ENCODE measurements at regions not wholly inside any gene's neighbourhood (a gene's known extent, or its start where the extent isn't known, plus 50 kb on each side); places are given as distances from the start of the nearest gene placed in this dataset.

DNA sequence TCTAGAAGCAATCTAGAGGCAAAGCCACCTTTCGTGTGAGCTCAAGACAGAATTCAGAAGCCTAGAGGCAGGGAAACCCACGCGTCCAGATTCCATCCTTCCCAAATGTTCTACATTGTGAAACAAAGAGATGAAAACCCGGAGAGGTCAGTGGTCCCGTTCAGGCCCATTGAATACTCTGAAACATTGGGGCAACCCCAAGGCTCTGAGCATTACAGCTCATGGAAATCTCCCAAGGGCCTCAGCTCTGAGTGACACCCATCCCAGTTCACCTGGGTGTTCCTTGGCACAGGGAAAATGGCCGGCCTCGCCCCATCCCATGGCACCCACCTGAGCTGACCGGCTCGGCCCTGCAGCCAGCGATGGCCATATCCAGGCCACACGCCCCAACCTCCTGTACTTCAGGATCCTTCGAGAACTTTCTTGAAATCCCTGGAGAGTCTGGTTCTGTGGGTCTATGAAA is 128.6 kb upstream of the FGF3 start:
- peak; percentile 62 for DNase-seq
- Histone ChIP-seq H3K27ac (no peak overlapping the region), H3K4me1 (no peaks in the 10 kb centered on the region), H3K9me3 (peaks cover 0 to 16% (median 7%) of the 10 kb centered on the region in 8 donors), H3K36me3 (no peaks in the 10 kb centered on the region), H3K27me3 (replicated peaks in 1 of 7) (peaks cover 0 to 80% (median 0%) of the 10 kb centered on the region in 7 donors), H3K4me3 (no peak overlapping the region)
- WGBS, 5 donors, result 84 to 92% (median 90%) methylated on average over 12 of the region's 12 CpGs
- TF ChIP-seq POLR2A (IDR thresholded peaks at IDR 0.05) (no peak), POLR2AphosphoS5 (IDR thresholded peaks at IDR 0.05) (no peak)
- TF ChIP-seq, protein P1, sequence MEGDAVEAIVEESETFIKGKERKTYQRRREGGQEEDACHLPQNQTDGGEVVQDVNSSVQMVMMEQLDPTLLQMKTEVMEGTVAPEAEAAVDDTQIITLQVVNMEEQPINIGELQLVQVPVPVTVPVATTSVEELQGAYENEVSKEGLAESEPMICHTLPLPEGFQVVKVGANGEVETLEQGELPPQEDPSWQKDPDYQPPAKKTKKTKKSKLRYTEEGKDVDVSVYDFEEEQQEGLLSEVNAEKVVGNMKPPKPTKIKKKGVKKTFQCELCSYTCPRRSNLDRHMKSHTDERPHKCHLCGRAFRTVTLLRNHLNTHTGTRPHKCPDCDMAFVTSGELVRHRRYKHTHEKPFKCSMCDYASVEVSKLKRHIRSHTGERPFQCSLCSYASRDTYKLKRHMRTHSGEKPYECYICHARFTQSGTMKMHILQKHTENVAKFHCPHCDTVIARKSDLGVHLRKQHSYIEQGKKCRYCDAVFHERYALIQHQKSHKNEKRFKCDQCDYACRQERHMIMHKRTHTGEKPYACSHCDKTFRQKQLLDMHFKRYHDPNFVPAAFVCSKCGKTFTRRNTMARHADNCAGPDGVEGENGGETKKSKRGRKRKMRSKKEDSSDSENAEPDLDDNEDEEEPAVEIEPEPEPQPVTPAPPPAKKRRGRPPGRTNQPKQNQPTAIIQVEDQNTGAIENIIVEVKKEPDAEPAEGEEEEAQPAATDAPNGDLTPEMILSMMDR (IDR thresholded peaks at IDR 0.05 in 8 of 11, conservative IDR thresholded peaks at IDR 0.05 in 3 of 11), result no peak
- intact Hi-C loops (cut with DNase I; ENCODE audit: low total_unique reads), result no loop called here

DNA sequence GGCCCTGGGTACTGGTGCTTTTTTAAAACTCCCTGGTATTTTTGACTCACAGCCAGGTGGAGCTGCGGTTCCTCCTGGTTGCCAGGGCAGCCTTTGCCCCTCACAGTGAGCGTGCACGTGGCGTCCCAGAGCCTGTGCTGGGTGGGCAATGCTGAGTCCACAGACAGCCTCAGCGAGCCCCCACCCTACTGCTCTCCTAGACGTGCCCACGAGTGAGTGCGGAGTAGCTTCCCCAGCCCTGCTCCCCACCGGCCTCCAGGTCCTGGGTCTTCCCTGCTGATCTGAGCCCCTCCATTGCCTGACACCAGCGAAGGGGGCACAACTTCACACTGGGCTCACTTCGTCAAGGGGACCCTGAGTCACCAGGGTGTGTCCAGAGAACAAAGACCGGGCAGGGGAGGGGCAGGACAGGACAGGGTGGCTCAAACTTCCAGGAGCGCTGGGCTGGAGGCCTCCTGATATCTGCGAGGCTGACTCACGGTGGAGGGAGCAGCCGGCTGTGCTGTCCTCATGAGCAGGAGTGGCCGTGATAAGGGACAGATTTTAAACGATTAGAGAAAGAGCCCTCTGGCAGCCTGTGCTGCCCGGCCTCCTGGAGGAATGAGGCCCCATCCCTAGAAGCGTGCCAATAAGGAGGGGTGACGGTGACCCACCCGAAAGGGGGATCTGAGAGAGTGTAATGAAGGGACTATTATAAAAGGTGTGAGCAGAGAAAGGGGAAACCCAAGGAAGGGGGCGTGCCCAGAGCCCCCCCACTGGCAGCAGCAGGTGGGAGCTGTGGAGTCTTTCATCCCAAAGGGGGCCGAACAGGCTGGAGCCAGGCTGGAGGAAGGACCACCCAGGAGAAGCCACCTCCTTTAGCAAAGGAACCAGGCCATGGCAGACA is 129.3 kb upstream of the FGF3 start:
- WGBS, 5 donors, result 55 to 62% (median 58%) methylated on average over 18 to 24 of the region's 24 CpGs
- intact Hi-C loops (cut with DNase I; ENCODE audit: low total_unique reads), result no loop called here
- Histone ChIP-seq H3K36me3 (no peaks in the 10 kb centered on the region), H3K9me3 (peaks cover 0 to 16% (median 7%) of the 10 kb centered on the region in 8 donors), H3K27me3 (replicated peaks in 1 of 7) (peaks cover 0 to 73% (median 0%) of the 10 kb centered on the region in 7 donors), H3K4me1 (no peaks in the 10 kb centered on the region), H3K27ac (no peak overlapping the region), H3K4me3 (no peak overlapping the region)
- TF ChIP-seq, protein P1 (IDR thresholded peaks at IDR 0.05 in 8 of 11, conservative IDR thresholded peaks at IDR 0.05 in 3 of 11), result no peak
- TF ChIP-seq POLR2A (IDR thresholded peaks at IDR 0.05) (no peak), POLR2AphosphoS5 (IDR thresholded peaks at IDR 0.05) (no peak)
- peak; percentile 57 for DNase-seq

GRCh38 chr11:69949327-69949726 is 128.8 kb upstream of the ANO1 start:
- Histone ChIP-seq H3K36me3 (no peaks in the 10 kb centered on the region), H3K9me3 (peaks cover 0 to 16% (median 7%) of the 10 kb centered on the region in 8 donors), H3K27me3 (replicated peaks in 1 of 7) (peaks cover 0 to 65% (median 0%) of the 10 kb centered on the region in 7 donors), H3K4me1 (no peaks in the 10 kb centered on the region), H3K4me3 (no peak overlapping the region), H3K27ac (no peak overlapping the region)
- peak; percentile 27 for DNase-seq
- 63 to 82% (median 76%) methylated on average over 5 to 6 of the region's 6 CpGs for WGBS, 5 donors
- intact Hi-C loops (cut with DNase I; ENCODE audit: low total_unique reads), result no loop called here
- TF ChIP-seq POLR2AphosphoS5 (IDR thresholded peaks at IDR 0.05) (no peak), POLR2A (IDR thresholded peaks at IDR 0.05) (no peak)
- TF ChIP-seq, protein P1 (IDR thresholded peaks at IDR 0.05 in 8 of 11, conservative IDR thresholded peaks at IDR 0.05 in 3 of 11), result no peak

GRCh38 chr11:69950120-69950519 is 128.0 kb upstream of the ANO1 start:
- intact Hi-C loops (cut with DNase I; ENCODE audit: low total_unique reads), result no loop called here
- Histone ChIP-seq H3K4me1 (no peaks in the 10 kb centered on the region), H3K36me3 (no peaks in the 10 kb centered on the region), H3K27me3 (replicated peaks in 1 of 7) (peaks cover 0 to 61% (median 0%) of the 10 kb centered on the region in 7 donors), H3K27ac (no peak overlapping the region), H3K4me3 (no peak overlapping the region), H3K9me3 (peaks cover 0 to 16% (median 7%) of the 10 kb centered on the region in 8 donors)
- TF ChIP-seq, protein P1 (IDR thresholded peaks at IDR 0.05 in 8 of 11, conservative IDR thresholded peaks at IDR 0.05 in 3 of 11), result peak in 3 of 11 experiments; percentile 18 to 33 (median 26)
- TF ChIP-seq POLR2AphosphoS5 (IDR thresholded peaks at IDR 0.05) (no peak), POLR2A (IDR thresholded peaks at IDR 0.05) (no peak)
- DNase-seq, result peak; percentile 24
- WGBS, 5 donors, result 35 to 66% (median 63%) methylated on average over 4 to 8 of the region's 8 CpGs

Measured in spleen (tissue), 11 donors.